ENCODE measurements at regions not wholly inside any gene's neighbourhood (a gene's known extent, or its start where the extent isn't known, plus 50 kb on each side); places are given as distances from the start of the nearest gene placed in this dataset.

DNA sequence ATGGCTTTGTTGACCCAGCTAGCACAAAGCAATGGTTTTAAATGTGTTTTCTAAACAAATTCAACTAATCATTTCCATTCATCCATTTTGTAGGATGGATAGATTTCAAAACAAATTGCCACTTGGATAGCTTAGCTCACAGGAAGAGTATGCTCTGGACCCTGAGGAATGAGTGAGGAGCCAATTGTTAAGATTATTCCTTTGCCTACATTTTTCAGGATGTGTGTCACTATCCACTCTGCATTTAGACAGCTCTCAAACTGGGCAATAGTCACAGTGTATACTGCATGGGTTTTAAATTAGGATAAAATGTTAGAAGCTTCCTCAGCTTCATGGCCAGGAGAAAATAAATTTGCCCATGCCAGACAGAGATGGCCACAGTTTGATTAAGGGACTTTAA is 605.6 kb upstream of the TEX47 start:
- H3K36me3 ChIP-seq: no peaks in the 10 kb centered on the region
- H3K4me3 ChIP-seq: no peak overlapping the region
- no peak for DNase-seq
- no peaks in the 10 kb centered on the region for H3K4me1 ChIP-seq
- no peaks in the 10 kb centered on the region for H3K27me3 ChIP-seq
- no peaks in the 10 kb centered on the region for H3K9me3 ChIP-seq
- TF ChIP-seq, protein P1, sequence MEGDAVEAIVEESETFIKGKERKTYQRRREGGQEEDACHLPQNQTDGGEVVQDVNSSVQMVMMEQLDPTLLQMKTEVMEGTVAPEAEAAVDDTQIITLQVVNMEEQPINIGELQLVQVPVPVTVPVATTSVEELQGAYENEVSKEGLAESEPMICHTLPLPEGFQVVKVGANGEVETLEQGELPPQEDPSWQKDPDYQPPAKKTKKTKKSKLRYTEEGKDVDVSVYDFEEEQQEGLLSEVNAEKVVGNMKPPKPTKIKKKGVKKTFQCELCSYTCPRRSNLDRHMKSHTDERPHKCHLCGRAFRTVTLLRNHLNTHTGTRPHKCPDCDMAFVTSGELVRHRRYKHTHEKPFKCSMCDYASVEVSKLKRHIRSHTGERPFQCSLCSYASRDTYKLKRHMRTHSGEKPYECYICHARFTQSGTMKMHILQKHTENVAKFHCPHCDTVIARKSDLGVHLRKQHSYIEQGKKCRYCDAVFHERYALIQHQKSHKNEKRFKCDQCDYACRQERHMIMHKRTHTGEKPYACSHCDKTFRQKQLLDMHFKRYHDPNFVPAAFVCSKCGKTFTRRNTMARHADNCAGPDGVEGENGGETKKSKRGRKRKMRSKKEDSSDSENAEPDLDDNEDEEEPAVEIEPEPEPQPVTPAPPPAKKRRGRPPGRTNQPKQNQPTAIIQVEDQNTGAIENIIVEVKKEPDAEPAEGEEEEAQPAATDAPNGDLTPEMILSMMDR (IDR thresholded peaks at IDR 0.05): no peak
- no peak overlapping the region for H3K27ac ChIP-seq
- intact Hi-C loops (cut with DNase I; ENCODE audit: low total_unique reads): no loop called here

DNA sequence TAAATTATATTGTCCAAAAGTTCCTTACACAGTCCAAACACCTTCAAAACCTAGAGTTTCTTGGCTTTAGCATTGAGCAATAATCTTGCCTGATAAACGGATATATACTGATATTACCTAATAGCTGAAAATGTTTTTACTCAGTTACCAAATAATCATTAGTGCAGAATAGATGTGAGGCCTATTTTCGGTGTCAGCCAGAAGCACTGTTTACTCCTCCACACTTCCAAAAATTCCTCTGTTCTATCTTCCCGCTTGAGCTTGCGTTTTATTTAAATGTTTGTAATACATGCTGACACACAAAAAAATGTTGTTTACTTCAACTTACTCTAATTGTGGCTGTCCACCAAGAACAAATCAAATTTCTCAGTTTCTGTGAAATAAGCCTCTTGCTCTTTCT is 606.2 kb upstream of the TEX47 start:
- Histone ChIP-seq H3K36me3 (no peaks in the 10 kb centered on the region), H3K4me1 (no peaks in the 10 kb centered on the region), H3K4me3 (no peak overlapping the region), H3K9me3 (no peaks in the 10 kb centered on the region), H3K27ac (no peak overlapping the region), H3K27me3 (no peaks in the 10 kb centered on the region)
- intact Hi-C loops (cut with DNase I; ENCODE audit: low total_unique reads): no loop called here
- TF ChIP-seq, protein P1 (IDR thresholded peaks at IDR 0.05): no peak
- DNase-seq: no peak

DNA sequence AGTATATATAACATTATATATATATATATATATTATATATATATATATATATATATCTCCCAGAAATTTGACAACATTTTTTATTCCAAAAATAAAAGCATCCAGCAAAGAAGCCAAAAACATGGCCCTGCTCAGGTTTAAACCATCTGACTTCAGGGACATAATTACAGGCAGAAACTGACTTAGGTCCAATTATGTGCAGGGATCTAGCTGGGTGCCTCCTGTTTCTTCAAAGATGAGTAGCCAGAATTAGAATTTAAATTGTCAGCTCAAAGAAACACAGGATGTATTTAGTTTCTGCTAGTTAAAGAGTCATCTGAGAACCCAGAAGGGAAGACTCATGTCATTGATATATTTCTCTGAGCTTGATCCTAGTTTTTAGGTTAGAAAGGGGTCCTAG is 656.4 kb upstream of the TEX47 start:
- TF ChIP-seq, protein P1 (IDR thresholded peaks at IDR 0.05): no peak
- H3K4me1 ChIP-seq: no peaks in the 10 kb centered on the region
- H3K4me3 ChIP-seq: no peak overlapping the region
- no peaks in the 10 kb centered on the region for H3K27me3 ChIP-seq
- no peak overlapping the region for H3K27ac ChIP-seq
- intact Hi-C loops (cut with DNase I; ENCODE audit: low total_unique reads): no loop called here
- H3K9me3 ChIP-seq: no peaks in the 10 kb centered on the region
- no peak for DNase-seq
- H3K36me3 ChIP-seq: no peaks in the 10 kb centered on the region

DNA sequence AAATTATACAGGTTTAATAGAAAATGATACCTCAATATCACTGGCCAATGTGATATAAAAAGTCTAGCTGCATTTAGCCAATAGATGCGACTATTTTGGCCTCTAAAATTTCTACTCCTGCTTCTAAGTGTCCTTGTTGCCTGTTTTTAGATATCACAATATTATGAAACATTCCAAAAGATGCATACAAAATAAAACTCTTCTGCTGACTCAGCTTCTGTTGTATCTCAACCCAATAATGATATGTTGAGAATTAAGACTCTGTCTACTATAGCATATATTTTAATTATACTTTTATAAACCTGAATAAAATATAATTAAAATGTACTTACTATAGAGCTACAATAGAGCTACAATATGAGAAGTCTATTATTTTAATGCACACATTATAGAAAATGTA is 661.0 kb upstream of the TEX47 start:
- H3K27ac ChIP-seq: no peak overlapping the region
- H3K9me3 ChIP-seq: no peaks in the 10 kb centered on the region
- H3K36me3 ChIP-seq: no peaks in the 10 kb centered on the region
- intact Hi-C loops (cut with DNase I; ENCODE audit: low total_unique reads): no loop called here
- H3K27me3 ChIP-seq: no peaks in the 10 kb centered on the region
- no peaks in the 10 kb centered on the region for H3K4me1 ChIP-seq
- TF ChIP-seq, protein P1 (IDR thresholded peaks at IDR 0.05): no peak
- no peak for DNase-seq
- no peak overlapping the region for H3K4me3 ChIP-seq

DNA sequence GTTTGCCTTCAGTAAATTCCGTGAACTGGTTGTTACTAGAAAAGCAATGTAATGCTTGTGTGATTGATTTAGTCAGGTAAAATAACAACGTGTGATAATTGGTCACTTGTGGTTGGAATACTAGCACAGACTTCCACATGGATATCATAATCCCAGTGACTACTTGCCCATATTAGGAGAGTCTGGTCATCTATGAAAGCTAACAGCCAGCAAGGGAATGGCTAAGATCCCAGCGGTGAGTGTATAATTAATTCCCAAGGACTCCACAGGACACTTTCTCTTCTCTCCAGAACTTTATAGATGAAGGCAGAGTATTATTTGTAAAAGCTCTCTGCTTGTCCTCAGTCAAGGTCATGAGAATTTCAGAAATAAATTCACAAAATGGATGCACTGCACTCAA is 662.6 kb upstream of the TEX47 start:
- no peak for DNase-seq
- intact Hi-C loops (cut with DNase I; ENCODE audit: low total_unique reads): no loop called here
- Histone ChIP-seq H3K27ac (no peak overlapping the region), H3K4me1 (no peaks in the 10 kb centered on the region), H3K4me3 (no peak overlapping the region), H3K9me3 (no peaks in the 10 kb centered on the region), H3K27me3 (no peaks in the 10 kb centered on the region), H3K36me3 (no peaks in the 10 kb centered on the region)
- TF ChIP-seq, protein P1 (IDR thresholded peaks at IDR 0.05): no peak

DNA sequence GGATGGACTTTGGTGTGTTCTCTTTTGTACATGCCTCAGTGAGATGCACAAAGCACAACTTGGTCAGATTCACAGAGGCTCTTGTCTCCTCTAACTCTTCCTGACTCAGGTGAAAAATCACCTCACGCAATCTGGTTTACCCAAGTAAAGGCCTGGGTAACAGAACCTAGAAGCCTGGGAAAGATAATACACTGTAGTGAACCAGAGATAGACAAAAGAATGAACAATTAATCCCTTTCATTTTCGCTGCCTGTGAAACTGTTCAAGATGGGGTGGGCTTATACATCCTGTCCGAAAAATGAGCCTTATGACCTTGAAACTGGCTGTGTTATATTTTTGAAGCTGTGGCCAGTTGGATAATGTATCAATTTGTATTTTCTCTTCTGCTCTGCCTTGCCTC is 678.9 kb upstream of the TEX47 start:
- no peak overlapping the region for H3K4me3 ChIP-seq
- no peak overlapping the region for H3K27ac ChIP-seq
- TF ChIP-seq, protein P1 (IDR thresholded peaks at IDR 0.05): no peak
- H3K9me3 ChIP-seq: no peaks in the 10 kb centered on the region
- H3K36me3 ChIP-seq: no peaks in the 10 kb centered on the region
- intact Hi-C loops (cut with DNase I; ENCODE audit: low total_unique reads): no loop called here
- H3K4me1 ChIP-seq: no peaks in the 10 kb centered on the region
- no peaks in the 10 kb centered on the region for H3K27me3 ChIP-seq
- no peak for DNase-seq

All from tibial artery (tissue), 4 donors.